ENCODE measurements at regions not wholly inside any gene's neighbourhood (a gene's known extent, or its start where the extent isn't known, plus 50 kb on each side); places are given as distances from the start of the nearest gene placed in this dataset.

DNA sequence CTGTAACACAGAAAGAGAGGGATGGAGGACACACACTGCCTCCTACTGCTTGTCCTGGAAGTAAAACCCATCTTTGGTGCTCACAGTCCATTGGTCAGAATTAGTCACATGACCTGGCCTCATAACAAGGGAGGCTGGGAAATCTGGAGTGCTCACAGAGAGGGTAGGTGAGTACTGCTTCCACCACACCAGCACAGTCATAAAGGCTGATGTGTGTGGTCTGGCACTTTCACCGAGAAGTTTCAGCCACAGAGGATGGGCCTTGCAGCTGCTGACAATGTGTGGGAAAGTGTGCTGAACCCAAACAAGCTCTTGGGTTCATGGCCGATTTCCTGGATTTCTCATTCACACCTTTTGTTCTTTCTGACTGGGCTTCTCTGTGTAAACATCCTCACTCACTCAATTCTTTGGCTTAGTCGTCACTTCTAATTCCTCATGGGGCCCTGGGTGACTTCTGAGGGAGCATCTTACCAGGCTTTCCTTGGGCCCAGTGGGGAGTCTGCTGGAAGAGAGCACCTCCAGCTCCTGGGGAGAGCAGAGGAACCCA is 100.7 kb downstream of the ASB7 start:
- no peak for DNase-seq

DNA sequence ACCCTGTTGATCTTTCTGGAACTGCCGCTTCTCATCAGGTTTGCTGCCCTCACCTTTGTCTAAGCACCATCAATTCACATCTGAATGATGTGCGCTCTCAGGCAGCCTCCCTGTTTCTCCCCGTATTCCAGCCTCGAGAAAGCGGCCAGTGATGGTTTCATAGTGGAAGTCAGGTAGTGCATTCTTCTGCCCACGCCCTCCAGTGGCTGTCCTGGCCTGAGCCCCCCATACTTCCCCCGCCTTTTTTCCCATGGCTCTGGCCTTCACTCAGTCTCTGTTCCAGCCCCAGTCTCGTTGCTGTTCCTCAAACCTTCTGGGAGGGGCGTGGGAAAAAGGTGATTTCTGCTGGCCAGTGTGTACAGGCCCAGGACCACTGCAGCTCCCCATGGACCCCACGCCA is 101.3 kb downstream of the ASB7 start:
- DNase-seq, result no peak

DNA sequence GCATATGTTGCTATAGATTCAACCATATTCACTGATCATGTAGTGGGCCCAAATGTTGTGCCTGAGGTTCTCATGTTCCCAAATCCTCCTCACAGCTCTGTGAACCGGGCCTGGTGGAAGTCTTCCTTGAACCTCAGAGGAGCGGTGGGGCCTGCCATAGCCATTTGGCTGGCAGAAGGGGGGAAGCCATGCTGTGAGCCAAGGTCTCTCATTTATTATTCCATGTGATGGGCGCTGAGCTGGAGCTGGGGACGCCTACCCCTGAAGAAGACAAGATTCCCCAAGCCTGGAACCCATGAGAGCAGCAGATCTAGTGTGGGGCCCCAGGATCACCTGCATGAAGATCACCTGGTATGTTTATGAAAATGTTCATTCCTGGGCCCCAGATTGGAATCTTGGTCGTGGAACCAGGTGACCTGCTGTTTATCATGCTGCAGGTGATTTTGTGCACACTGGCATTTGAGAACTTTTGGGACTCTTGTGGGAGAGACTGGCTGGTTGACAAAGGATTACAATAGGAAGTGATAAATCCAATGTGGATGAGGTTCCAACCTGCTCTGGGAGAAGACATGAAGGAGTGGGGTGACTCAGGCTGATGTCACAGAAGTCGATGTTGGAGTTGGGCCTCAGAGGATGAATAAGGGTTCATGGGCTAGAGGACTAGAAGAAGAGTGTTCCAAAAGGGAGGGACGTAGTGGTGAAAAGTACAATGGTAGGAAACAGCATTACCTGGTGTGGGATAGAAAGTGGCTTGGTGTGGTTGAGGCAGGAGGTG is 102.1 kb downstream of the ASB7 start:
- no peak for DNase-seq

DNA sequence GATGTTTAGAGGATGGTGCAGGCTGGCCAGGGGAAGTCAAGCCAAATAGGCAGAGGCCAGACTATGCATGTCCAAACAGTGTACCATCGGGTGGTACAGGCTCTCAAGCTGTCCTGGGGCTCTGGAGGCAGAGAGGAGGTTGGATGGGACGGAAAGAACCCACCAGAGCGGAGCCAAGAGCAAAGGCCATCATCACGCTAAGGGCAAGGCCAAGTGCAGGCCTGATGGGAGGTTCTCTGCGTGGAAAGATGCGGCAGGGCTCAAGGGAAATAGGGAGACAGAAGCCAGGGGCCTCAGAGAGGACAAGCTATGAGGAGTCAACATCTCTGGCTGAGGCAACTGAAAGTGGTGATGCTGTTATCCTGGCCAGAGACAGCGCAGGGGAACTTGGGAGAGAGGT is 102.7 kb downstream of the ASB7 start:
- no peak for DNase-seq

DNA sequence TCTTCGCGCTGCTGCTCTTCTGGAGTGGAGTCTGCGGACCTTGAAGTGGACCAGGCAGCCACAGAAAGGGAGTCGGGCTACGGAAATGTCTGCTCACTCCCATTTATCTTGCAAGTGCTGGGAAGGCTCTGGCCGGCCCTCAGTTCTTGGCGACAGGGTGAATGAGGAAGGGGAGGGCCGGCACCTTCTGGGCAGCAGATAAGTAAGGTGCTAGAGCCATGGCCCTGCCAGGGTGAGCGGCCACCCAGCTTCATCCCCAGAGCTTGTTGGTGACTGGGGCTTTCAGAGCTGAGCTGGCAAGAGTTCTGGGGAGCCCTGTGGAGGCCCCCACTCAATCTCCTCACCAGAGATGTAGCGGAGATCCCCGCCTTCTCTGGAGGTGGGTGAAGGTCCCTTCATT is 103.5 kb downstream of the ASB7 start:
- DNase-seq, result no peak

DNA sequence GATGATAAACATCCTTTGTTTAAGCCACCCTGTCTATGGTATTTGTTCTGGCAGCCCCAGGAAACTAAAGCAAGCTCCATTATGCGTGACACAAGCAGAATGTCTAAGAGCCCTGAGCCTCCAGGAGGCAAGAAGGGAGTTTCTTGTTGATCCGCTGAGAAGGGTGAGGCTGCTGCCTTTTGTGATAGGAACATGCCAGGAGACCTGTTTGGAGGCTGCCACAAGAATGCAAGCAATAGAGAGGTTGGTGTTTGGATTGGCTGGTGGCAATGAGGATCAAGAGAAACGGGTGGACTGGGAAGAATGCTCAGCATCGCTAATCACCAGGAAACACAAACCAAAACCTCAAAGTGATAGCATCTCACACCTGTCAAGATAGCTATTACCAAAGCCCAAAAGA is 104.8 kb downstream of the ASB7 start:
- no peak for DNase-seq

DNA sequence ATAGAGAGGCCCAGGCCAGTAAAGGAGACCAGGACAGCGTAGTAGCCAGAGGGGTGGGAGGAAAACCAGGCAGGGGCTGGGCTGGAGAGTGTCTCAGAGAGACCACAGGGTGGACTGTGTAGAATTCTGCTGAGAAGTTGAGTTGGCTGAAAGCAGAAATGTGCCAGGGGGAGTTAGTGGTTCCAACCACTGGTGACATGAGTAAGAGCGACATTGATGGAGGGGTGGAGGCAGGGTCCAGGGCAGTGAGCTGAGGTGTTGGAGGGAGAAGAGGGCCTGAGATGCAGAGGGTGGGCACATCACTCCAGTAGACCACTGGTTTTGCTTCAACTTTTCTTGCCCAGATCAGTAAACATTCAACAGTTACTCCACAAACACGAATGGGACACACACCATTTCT is 106.5 kb downstream of the ASB7 start:
- DNase-seq, result no peak

DNA sequence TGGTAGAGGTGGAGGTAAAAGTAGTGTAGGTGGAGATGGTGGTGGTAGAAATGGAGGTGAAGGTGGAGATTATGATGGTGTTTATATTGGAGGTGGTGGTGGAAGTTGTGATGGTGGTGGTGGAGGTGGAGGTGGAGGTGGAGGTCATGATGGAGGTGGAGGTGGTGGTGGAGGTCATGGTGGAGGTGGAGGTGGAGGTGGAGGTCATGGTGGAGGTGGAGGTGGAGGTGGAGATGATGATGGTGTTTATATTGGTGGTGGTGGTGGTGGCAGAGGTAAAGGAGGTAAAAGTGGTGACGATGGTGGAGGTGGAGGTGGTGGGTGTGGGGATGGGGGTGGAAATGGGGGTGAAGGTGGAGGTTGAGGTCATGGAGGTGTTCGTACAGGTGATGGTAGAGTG is 107.8 kb downstream of the ASB7 start:
- no peak for DNase-seq

DNA sequence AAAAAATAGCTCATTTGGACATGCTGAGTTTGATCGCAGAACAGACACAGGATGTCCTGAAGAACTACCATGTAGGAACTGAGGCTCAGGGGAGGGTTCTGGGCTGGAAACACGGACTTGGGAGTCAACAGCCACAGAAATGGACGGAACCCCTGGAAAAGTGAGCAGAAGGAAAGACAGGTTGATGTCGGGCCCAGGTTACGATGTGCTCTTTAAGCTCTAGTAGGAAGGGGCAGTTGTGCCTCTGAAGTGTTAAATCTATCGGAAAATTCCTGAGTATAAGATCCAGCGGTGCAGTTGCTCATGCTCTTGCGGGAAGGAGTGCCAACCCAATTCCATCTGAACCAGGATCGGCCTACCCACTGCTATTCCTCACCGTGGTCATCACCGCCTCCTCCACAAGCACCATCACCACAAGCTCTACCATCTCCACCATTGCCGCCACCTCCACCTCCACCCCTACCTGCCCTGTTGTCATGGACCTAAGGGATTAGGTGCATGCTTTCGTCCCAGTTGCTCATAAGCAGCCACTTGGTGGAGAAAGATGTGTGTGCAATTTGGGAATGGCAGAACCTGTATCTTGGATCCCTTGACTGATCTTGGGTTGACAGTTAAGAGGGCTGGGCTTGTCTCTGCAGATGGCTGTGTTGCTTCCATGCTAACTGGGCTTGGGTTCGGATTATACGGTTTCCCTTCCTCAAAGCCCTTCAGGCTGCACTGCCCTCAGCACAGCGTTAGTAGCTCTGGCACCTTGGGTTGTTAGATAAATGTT is 108.5 kb downstream of the ASB7 start:
- no peak for DNase-seq

DNA sequence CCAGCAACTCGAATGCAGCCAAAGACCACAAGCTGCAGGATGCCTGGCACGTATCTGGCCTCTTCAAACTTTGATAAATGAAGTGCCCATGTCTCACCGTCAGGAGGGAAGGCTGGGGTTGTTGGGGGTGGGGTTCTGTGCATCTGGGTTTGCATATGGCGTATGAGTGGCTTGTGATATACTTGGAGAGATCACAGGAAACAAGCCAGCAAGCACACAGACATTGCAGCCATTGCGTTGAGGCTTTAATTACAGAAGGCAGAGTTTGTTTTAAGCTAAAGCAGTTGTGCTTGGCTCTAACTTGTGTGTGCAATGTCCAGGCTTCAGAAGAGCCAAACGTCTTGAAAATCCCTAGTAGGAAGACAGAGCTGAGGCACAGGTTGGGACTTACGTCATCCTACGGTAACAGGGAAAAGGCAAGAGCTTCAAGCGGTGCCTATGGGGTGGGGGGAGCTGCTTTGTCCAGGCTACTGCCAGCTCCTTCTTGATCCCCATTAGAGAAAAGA is 109.2 kb downstream of the ASB7 start:
- no peak for DNase-seq

DNA sequence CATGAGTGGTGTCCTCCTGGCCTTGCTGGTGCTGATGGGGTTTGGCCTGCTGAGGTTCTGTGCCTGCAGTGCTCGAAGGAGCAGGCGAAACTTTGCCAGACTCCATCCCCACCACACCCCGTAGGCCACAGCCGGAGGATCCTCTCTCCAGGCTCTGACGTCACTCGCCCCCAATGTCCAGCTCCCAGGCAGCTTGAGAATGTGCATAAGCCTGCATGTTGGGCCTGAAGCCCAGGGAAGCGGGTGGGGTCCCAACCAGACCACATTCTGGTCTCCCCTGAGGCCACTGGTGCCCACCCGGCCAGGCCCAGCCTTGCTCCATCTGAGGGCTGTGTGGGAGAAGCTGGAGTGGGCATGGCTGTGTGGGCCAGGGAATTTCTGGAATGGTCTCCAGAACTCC is 109.8 kb downstream of the ASB7 start:
- no peak for DNase-seq

DNA sequence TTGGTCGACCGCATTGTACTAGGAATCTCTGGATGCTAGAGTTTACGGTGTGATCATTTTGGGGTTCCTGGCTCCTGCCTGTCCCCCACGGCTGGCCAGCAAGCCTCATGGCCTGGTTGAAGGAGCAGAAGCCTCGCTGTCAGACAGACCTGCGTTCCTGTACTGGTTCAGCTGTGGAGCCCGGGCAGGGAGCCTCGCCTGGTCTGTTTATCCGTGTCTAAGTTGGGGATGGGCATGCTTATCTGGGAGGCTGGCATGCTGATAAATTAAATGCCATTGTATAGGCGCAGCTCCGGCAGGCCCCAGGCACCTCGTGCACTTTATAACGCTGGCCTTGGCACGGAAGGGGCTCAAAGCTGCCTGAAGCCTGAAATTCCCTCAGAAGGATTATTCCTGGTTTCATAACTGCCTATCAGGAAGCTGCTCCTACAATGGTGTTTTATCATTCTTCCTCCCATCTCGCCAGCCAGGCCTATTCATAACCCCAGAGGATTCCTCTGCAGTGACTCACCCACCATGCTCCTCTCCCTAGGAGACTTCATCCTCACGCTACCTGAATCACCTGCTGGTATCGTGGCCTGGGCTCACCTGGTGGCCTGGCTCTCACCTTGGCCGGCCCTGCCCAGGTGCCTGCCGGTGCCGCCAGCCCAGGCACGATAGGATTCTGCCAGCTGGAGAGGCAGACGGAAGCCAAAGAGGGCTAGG is 110.9 kb downstream of the ASB7 start:
- DNase-seq, result no peak

DNA sequence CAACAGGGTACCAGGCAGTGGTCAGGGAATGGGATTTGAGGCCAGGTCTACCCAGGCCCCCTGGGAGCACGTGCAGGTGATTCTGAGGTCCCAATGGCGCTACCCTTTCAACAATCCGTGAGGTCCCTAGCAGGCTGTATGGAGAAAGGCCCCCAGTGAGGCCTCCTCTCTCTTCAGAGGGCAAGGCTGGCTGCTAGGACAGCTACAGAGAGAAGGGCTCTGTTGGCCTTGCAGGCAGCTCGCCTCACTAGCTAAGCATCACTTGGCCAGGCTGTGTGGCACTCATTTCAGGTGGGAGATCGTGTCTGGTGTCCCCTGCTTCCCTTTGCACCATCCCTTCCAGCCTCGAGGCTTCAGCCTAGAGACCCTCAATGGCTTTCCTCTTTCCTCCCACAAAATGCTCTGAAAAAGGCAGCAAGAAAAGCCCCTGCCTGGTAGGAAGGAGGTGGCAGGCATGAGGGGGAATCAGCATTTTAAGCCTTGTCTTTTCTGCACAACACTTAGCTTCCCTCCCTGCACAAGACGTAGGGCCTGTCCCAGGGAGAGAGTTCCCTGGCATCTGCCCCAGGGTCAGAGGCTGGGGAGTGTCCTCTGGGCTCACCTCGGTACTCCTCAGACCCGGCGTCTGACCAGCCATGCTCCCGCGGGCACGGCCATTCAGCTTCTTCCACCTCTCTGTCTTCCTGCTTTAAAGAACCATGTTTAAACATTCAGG is 111.8 kb downstream of the ASB7 start:
- no peak for DNase-seq

DNA sequence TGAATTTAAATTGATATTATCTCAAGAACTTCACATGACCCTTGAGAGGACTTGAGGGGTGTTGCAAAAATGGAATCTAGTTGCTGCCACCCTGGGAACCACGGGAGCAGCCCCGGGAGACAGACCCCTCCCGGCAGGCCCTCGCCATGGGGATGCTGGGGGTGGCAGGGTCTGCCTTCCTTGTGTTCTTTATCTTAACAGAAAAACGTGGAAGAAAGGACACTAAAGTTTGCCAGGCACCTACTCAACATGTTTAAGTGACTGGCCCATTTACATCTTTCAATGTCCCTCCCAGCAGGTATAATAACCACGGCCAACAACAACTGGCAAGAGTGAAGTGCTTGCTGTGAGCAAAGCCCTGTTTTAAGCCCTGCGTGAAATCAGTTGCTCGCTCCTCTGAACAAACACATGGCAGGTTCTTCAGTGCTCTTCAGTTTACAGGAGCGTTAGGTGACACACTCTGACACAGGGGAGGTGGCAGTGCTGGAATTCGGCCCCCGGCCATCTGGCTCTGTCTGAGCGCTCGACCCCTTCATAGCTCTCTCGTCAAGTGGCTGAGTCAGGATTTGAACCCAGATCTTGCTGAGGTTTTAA is 112.5 kb downstream of the ASB7 start:
- DNase-seq, result no peak

DNA sequence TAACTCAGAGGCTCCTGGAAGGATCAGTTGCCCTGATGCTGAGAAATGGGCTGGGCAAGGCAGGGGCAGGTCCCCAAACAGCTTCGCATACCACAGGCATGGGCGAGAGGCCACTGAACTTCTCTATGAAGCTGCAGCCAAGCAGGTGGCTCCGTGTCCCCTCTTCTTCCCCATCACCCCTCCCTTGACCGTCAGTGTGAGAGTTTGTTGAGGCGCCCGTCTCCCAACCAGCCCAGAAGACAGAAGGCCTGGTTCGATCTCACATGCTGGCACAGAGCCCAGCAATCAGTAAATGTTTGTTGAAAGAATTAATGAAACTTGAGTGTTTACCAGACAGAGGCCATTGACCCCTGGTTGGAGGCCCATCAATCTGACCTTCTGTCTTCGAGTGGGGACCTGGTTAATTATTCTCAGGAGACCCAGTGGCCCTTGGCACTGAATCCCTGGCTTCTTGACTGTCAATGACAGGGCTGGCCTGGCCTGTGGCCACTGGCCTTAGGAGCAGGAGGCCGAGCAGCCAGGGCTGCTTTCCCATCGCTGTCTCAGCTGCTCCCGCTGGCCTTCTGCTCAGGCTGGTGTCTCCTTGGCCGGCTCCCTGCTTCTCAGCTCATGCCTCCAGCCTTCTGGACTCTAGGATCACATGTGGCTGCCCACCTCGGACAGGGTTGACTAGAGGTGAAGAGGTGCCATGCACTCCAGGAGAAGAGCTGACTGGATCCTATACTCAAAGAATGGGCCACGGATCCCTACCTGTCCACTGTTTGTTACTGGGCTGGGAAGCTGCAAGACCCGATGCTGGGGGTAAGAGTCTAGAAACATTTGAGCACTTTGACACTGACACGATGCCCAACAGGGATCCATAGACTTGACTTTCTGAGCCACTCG is 113.4 kb downstream of the ASB7 start:
- no peak for DNase-seq

DNA sequence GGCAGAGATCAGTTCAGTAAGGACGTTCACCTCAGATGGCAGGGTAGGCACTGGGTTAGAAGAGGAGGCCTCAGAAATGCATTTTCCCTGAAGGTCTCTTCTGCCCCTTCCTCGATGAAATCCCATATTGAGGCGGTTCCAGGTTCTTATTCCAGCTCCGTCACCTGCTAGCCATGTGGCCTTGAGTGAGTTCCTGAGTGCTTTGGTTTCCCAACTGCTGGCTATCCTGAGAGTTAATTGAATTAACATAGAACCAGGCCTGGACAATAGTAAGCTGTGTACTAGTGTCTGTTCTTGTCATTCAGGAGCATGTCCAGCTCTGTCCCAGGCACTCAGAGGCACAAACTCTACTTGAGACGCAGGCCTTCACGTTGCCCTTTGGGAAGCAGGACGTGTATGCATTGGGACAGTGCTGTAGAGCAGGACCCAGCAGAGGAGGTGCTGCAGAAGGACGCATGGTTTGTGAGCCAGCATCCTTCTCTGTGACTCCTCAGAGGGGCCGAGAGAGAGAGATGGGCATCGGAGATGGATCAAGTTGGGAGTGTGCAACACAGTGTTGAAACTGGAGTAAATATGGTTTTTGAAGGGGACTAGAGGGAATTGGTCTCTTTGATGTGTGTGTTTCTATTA is 114.2 kb downstream of the ASB7 start:
- DNase-seq, result no peak

DNA sequence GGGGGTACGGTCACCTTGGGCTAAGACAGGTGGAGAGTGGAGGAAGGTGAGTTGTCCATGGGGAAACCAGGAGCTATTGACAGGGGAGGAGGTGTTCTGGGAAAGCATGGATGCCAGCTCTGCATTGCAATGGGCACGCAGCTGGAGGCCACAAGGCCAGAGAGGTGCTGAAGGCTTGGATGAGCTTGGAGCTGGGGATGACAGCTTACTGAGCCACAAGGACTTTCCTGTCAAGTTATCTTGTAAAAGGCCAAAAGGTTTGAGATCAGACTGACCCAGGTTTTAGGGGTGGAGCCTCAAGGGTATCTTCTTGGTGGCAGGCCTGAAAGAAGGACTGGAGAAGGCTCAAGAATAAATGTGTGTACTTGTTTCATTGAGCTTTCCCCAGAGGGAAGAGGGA is 115.2 kb downstream of the ASB7 start:
- no peak for DNase-seq

DNA sequence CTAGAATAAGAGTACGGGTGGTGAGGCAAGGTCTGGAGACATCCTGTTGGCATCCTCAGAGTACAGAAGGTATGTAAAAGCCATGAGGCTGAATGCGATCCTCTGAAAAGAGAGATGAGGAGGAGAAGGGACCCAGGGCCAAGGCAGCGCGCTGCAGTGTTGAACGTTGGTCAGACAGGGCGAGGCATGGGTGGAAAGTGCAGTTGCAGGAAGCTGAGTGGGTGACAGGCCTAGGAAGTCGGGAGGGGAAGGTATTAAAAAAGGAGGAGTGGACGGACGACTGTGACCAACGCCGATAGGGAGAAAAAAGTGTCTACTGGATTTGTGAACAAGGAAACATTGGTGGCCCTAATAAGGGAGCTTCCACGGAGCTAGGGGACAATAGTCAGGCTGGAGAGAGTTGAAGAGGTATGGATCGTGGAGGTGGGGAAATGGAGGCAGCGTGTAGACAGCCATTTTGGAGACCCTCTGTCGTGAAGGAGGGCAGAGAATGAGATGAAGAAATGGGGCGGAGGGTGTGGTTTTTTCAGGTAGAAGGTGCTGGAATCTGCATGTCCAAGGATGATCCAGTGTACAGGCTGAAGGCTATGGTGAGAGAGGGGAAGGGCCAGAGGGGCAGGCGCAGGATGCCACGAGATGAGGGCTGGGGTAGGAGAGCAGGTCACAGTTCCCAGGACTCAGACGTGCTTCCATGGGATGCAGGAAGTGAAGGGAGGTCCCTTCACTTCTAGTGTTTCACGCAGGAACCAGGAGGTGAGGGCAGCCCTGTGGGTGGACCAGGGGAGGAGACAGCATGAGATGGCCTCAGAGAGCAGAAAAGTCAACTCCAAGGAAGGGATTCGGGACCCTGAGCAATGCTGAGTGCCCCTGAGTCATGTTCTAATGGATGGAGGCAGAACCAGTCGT is 115.9 kb downstream of the ASB7 start:
- DNase-seq, result no peak

DNA sequence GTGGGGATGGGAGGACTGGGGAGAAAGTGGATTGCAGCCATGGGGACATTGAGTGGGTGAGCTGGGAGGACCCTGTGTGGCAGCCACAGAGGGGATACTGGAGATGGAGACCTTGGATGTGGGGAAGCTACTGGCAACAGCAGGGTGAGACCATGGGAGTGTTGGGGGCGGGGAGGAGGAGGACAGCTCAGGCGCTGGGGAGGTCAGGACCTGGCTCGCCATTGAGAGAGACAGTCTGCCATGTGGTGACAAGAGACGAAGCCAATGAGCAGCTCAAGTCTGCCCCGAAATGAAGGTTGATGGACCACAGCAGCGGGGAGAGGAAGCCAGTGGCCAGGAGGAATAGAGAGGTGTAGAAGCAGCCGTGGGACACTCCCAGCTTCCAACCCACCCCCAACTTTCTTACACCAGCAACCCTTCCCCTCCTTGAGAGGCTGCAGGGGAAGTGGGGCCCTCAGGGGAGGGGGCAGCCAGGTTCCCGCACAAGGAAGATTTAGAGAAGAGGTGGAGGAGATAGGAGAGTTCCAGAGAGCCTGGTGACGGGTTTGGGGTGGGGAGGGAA is 118.1 kb downstream of the ASB7 start:
- no peak for DNase-seq
